DMS153 (cell line): ENCODE measurements at regions not wholly inside any gene's neighbourhood (a gene's known extent, or its start where the extent isn't known, plus 50 kb on each side); places are given as distances from the start of the nearest gene placed in this dataset.

ENCODE experiments used
- DNase-seq: peaks from one replicate; lab custom pipeline; 2025; lab: John Stamatoyannopoulos, UW

DNA sequence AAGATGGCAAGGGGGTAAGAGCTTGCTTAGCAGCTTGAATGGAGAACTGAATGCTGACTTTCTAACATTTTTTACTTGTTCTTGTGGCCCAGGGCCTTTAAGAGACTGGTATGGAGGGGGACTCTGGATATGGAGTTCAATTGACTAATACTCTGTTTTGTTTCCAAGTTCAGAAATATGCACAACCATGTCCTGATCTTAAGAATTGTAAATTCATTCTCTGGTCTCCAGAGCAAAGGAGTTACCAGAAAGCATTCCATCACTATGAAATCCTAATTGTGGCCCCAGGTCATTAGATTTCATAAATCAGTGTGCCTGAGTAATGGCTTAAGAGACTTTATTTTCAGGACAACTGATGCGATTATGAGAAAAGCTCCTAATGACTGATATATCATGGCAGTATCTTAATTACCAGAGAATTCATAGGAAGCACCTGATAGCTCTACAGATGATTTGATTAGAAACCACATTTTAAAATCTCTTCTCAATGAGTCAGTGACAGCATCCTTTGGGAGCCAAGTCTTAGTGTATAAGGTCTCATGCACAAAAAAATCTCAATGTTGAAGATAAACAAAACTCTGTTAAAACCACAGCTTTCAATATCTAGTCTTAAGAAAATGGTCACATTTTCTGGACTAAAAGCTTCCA is 613.6 kb upstream of the KLF4 start:
- DNase-seq, result no peak

DNA sequence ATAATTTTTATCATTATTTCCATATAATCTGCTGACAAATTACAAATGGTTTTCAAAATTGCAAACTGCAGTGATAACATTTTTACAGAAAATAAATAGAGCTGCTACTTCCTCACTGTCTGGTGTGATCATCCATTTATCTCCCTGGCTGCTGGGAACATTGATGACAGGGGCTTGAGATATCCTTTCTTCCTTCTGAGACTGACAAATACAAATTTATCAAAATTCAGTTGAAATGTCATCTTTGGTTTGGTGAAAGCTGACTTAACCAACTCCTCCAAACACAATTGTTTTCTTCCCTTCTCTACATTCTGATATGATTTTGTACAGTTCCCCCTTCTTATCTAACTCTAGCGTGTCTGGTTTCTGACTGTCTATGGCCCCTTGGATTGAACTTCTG is 611.8 kb upstream of the KLF4 start:
- DNase-seq, result no peak

DNA sequence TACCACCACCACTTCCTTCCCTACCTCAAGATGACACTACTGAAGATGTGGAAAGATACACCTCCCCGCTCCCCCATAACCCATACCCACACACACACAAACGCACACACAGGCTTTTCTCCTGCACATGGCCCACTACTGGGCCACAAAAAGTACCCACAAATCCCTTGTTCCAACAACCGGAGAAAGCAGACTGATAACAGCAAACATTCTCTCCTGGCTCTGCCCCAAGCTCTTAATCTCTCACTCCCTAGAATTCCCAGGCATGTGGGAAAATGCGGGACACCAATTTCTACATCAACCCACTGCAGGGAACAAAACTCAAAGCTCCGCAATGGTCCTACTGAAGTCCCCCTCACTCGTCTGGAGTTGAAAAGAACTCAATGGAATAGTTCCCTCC is 611.0 kb upstream of the KLF4 start:
- DNase-seq, result no peak

DNA sequence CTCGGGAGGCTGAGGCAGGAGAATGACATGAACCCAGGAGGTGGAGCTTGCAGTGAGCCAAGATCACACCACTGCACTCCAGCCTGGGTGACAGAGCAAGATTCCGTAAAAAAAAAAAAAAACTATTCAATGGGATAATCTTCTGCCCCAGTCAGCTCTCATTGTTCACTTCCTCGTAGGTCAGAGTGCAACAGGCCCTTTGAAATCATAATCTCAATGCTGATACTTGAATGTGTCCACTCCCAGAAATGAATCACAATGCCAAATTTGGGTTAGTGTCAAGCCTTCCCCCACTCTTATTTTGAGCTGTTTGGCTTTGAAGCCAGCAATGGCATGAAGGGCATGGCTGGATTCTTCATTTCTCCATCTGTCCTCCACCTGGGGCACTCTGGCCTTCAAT is 610.3 kb upstream of the KLF4 start:
- DNase-seq, result no peak

DNA sequence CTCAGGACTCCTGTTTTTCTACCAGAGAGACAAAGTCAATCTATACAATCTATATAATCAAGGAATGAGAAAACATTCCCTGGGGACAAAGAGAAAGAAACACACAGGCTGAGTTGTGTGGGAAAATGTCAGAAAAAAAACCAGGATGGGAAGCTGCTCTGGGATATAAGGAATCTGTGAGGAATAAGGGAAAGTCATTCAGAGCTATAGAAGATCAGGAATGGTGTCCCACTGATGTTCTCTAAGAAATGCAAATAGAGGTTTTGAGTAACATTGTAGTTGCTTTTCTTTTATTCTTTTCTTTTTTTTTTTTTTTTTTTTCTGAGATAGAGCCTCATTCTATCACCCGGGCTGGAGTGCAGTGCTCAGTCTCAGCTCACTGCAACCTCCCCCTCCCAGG is 605.9 kb upstream of the KLF4 start:
- DNase-seq, result no peak

DNA sequence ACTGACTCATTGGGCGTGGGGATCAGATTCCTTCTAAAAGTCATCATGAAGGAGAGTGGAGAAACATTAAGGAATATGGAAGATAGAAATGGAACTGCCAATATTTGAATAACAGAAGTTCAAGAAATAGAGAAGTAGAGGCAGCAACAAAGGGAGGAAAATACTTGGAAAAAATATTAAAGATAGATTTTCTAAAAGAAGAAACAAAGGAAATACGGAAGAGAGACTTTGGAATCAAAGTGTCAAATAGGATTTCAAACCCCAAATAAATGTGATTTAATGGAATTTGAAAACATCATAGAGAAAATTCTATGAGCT is 605.1 kb upstream of the KLF4 start:
- no peak for DNase-seq

DNA sequence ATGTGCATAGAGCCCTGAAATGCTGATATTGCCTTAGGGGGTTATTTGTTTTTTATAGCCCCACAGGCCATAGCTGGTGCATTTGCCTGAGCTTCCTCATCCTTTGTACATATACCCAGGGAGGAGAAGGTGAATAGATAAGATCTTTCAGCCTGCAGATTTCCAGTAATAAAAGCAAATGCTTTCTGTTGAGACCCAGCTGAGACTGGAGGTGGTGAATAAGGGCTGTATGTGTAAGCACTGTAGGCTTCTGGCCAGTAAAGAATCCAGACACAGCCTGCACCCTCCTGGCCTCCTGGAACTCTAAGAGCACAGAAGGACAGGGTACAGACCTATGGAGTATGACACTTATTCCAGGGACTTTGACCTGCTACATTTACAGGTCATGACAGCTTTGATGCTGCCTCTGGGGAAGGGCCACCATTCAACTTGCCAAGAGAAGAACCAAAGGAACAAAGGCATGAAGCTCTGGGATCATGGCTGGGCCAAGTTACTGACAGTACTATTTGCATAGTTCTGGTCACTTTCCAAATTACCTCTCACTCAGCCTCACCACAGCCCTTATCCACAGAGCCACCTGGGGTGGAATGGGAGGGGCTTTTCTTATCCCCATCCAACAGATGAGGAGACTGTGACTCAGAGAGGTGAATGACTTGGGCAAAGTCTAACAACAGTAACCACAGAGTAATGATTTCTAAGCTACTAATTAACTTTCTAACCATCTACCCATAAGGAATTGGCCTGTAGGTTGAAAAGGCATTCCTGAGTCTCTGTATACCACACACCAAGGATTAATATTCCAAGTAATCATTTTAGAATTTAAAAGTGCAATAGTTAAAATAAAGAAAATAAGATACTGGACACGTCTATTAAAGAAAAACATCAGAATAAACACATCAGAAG is 604.5 kb upstream of the KLF4 start:
- DNase-seq, result no peak

DNA sequence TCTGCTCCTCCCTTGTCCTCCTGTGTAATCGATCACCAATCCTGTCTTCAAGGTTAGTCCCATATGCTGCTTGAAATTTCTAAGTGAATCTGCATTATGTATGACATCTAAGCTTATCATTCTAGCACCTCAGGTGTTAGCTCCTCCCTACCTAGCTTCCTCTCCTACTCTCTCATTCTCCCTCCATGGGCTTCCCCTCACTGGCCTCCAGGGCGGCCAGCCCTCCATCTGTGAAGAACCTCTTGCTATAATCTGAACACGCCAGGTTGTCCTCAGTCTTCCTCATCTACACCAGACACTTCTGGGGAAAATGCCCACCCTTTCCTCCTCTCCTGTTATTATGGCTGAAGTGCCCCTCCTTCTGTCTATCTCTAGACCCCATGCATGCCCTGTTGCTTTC is 599.3 kb upstream of the KLF4 start:
- DNase-seq, result no peak

DNA sequence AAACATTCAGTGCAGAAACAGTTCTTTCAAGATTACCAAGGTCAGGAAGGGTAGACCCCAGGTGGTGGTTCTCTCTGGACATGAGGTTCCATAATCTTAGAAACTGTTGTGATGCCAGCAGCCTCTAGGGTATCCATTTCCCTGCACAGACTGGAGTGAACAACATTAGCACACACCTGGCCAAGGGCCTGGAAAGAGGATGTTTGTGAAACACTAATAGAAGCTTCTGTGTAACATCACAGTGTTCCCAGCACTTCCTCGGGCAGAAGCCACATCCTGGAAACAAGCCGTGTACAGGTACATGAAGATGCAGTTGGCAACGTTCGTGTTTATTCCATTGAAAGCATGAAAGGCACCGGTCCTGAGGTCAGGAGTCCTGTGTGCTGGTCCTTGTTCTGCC is 598.2 kb upstream of the KLF4 start:
- peak; percentile 89 for DNase-seq

DNA sequence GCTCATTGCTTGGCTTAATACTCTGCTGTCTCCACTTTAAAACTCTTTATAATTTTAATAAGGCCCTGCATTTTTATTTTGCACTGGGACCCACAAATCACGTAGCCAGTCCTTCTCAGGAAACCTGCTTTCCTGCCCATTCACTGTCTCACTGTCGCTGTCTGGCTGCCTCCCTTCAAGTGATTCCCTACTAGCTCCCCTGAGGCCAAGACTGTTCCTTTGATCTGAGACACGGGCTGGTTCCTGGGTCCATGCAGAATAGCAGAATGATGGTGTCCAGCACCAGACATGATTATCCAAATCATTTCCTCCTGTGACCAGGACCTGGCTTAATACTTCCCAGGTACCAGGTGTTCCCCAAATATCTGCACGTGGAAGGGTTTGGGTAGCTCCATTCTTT is 597.1 kb upstream of the KLF4 start:
- DNase-seq, result no peak

DNA sequence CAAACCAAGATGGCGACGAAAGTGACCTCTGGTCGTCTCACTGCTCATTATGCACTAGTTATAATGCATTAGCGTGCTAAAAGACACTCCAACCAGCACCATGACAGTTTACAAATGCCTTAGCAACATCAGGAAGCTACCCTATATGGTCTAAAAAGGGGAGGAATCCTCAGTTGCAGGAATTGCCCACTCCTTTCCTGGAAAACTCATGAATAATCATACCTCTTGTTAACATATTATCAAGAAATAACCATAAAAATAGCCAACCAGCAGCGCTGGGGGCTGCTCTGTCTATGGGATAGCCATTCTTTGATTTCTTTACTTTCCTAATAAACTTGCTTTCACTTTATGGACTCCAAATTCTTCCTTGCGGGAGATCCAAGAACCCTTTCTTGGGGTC is 595.7 kb upstream of the KLF4 start:
- no peak for DNase-seq

DNA sequence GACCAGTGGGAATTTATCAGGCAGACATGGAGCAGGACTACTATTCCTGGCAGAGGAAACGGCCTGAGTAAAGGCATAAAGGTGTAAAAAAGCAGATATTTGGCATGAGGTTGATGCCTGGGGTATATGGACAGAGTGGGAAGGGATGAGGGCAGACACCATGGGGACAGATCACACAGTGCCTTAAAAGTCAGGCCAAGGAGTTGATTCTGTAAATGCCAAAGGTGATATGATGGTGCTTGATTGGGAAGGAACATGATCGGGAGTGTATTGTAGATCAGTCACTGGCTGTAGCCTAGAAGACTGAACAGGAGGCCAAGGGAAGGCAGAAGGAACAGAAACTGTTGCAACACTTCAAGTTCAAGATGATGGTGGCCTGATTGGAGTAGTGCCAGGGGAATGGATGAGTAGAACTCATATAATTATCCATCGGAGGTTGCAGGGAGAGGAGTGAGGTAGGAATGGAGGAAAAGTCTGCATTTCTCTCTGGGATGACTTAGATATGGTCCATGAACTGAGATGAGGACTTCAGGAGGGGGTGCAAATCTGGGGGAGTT is 594.3 kb upstream of the KLF4 start:
- no peak for DNase-seq

DNA sequence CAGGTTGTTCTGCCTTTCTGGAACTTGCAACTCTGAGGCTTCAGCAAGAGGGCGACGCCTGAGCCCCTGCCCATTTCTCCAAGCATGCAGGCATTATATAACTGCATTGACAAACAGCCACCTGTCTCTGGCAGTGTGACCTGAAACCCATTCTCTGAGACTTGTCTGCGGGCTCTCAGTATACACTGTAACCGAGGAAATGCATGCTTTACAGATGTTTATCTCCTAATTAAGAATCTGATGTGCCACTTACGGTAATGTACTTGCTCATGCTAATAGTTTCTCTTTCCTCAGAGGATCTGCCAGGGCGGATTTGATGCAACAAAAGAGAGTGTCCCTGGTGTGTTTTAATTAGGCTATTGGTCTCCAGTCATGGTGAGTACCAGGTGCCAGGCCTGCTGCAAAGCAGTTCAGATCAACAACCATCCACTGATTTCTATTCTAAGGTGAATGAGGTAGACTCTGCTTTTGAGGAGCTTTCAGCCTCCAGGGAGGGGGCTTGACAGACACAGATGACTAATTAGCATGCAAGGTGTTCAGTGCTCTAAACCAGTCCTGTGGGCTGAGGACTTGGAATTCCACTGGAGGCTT is 593.7 kb upstream of the KLF4 start:
- peak; percentile 83 for DNase-seq

DNA sequence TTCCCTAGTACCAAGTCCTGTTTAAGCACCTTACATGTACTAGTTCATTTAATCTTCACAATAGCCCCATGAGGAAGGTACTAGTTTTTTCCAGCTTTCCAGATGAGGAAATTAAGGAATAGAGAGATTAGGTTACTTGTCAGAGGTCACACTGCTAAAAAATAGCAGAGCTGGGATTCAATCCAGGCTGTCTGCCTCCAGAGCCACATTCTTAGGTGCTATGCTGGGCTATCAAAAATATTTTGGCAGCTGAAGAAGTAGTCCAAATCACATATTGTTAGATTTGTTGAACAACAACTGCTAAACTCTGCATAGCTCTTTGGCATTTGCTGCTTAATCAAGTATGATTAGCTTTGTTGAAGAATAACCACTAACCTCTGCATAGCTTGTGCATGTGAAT is 591.5 kb upstream of the KLF4 start:
- DNase-seq, result no peak

DNA sequence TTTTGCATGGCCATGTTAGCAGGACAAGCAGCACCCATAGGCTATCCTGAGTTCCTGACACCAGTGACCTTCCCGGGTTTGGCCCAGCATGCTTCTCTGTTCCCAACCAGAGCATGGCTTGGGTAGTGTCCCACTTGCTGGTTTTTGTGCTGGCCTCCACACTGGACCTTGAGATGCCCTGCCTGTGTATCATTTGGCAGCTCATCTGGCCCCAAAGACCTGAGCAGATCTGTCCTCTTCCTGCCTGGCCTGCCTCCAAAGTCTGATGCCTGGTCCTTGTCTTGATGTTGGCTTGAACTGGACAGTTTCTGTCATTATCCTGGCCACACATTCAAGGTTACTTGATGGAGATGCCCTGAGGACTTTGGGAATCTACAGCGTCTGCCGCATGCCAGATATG is 590.7 kb upstream of the KLF4 start:
- DNase-seq, result no peak

DNA sequence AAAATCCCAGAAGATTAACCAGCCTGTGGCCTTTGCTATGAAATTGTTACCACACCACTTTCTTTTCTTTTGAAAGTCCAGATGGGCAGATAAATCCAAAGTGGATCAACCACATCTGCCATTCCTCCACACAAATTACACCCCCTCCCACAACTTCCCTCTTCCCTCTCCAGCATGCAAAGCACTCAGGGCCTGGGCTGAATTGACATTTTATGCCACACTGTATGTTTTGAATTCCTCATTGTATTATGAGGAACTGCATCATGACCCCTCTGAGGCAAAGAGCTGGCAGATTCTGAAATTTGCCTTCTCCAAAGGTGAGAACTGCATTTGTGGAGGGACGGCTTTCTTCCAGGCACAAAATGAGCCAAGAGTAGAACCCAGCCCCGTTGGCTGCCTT is 589.2 kb upstream of the KLF4 start:
- no peak for DNase-seq

DNA sequence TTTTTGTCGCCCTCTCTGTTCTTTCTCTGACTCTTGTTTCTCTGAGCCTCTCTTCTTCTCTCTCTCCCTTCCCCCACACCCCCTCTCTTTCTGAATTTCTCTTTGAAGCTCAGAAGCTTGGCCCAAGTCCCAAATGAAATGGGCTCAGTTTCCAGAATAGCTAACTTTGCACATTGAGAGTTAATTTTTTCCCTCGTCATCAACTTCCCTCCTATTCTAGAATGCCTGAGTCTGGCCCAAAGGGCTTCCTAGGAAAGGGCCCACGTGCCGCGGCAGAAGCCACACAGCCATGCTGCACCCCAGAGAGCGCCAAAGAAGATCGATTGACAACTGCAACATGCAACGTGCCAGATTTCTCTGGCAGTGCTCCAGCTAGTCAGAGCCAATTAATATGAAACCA is 588.8 kb upstream of the KLF4 start:
- DNase-seq, result no peak

DNA sequence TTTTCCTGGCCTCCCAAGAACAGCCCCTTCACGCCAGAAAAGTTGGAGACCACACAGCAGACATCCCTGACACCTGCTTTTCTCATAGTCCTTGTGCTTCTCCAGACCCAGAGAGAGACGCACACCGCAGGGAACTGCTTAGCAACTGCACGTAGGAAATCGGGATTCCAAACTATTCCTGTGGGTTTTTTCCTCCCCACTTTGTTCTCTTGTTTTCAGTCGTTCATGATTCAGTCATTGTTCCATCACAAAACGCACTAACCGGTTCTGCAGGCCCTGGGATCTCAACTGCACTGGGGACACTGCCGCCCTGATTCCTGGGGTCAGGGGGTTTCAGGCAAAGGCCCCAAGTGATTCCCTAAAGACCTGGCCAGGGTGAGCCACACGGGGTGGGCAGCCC is 588.0 kb upstream of the KLF4 start:
- no peak for DNase-seq

DNA sequence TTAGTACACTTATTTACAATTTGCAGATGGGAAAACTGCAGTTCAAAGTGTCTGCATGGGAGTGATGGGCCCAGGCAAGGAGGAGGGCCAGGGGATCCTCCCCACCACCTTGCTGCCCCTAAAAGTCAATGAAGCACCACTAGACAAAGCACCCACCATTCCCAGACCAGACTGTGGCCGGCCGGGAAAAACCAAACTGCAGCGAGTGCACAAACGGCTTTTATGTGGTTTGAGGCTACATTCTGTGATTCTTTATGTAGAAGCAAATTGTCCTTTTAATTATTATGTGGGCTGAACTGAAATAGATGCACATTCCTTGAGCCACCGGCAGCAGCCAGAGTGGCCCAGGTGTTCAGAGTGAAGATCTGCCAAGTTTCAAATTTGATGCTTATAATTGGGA is 585.3 kb upstream of the KLF4 start:
- no peak for DNase-seq

DNA sequence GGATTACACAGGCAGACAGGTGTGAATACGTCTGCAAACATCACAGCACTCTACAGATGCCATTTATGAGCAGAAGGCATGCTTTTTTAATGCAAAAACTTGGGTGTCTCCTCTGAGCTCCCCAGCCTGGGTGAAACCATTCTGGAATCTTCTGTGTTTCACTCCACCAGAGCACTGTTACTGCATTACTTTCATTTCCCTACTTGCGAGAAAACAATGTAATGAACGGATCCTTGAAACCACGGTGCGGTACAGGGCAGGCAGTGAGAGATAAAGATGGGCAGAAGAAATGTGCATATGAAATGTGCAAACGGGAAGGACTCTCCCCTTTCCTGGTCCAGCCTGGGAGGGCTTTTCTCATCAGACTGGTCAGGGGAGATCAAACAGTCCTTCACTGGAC is 584.3 kb upstream of the KLF4 start:
- peak; percentile 74 for DNase-seq

DNA sequence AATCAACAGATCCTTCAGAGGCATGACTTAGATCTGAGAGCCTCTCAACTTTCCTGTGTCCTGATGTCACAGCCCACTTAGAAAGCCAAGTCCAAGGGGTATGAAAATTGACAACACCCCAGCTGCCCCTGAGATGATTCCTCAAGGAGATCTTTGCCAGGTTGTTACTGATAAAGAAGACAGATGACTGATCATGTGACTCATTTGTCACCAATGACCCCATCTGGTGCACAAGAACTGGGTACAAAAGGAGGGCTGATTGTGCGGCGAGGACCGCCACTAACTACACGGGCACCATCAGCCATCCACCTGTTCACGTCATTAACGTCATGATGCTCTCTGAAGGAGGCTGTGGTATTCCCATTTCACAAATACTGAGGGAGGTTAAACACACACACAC is 583.2 kb upstream of the KLF4 start:
- DNase-seq, result no peak

DNA sequence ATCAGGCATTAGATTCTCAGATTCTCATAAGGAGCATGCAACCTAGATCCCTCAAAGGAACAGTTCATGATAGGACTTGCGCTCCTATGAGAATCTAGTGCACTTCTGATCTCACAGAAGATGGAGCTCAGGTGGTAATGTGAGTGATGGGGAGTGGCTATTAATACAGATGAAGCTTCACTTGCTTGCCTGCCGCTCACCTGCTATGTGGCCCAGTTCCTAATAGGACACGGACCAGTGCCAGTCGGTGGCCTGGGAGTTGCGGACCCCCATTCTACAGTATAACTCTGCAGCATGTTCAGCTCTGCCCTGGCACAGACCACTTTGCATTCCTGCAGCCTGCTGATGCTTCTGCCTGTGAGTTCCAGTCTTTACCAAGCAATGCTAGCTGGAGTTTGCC is 581.3 kb upstream of the KLF4 start:
- no peak for DNase-seq

DNA sequence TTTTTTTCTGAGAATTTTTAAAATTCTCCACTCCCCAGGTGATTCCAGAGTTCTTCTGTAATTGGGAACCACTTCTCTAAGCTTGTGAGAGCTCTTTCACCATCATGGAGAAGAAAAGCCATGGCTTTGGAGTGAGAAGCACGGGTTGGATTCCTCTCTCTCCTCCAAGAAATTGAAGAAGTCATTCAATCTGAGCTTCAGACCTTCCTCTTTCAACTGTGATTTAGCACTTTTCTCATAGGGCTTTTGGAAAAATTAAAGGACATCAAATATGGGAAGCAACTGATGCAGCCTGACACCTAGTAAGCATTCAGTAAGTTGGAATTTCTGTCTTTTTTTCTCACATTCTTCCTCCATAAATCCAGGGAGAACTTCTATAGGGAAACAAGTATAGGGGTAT is 580.4 kb upstream of the KLF4 start:
- no peak for DNase-seq
